C4-2B (cell line): ENCODE measurements at regions not wholly inside any gene's neighbourhood (a gene's known extent, or its start where the extent isn't known, plus 50 kb on each side); places are given as distances from the start of the nearest gene placed in this dataset.

Experiments
- H3K27ac ChIP-seq: fragments of 450-650 bp; 2 replicates; pipeline ENCODE4 v1.5.1; 2017
- ZFX ChIP-seq: fragments of 450-650 bp; IDR thresholded peaks from 2 replicates; pipeline ENCODE4 v1.6.1; 2017
- TF ChIP-seq, protein P1 (sequence below): fragments of 450-650 bp; conservative IDR thresholded peaks from 2 replicates; pipeline ENCODE4 v1.5.1; 2017; ENCODE audit warnings: mild to moderate bottlenecking

DNA sequence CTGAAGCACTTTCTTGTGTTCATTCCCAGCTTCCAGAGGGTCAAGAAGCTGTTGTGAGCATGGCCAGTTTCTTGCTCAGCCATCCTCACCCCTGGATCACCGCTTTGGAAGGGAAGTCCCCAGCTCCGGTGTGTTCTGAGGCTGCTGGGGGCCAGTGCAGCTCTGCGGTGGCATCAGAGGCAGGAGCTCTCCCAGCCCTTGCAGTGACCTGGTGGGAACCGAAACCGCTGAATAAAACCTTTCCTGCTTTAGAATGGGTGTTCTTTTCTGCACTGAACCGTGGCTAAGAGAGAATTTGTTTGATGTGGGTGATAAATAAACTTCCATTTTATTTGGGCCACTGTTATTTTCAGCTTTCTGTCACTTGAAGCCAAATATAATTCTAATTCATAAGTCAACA lies 450.9 kb upstream of the VSTM2A start:
- H3K27ac ChIP-seq = no peak overlapping the region
- no peak for TF ChIP-seq ZFX

GRCh38 chr7:54097886-54098285 lies 444.3 kb upstream of the VSTM2A start:
- no peak overlapping the region for H3K27ac ChIP-seq
- TF ChIP-seq, protein P1, sequence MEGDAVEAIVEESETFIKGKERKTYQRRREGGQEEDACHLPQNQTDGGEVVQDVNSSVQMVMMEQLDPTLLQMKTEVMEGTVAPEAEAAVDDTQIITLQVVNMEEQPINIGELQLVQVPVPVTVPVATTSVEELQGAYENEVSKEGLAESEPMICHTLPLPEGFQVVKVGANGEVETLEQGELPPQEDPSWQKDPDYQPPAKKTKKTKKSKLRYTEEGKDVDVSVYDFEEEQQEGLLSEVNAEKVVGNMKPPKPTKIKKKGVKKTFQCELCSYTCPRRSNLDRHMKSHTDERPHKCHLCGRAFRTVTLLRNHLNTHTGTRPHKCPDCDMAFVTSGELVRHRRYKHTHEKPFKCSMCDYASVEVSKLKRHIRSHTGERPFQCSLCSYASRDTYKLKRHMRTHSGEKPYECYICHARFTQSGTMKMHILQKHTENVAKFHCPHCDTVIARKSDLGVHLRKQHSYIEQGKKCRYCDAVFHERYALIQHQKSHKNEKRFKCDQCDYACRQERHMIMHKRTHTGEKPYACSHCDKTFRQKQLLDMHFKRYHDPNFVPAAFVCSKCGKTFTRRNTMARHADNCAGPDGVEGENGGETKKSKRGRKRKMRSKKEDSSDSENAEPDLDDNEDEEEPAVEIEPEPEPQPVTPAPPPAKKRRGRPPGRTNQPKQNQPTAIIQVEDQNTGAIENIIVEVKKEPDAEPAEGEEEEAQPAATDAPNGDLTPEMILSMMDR = no peak
- TF ChIP-seq ZFX = no peak

- TF ChIP-seq ZFX = no peak
- TF ChIP-seq, protein P1 = no peak
These were observed 432.7 kb upstream of the VSTM2A start for GRCh38 chr7:54109501-54109900.

GRCh38 chr7:54111814-54112511 lies 430.2 kb upstream of the VSTM2A start:
- H3K27ac ChIP-seq = no peak overlapping the region
- TF ChIP-seq ZFX = no peak
- TF ChIP-seq, protein P1 = no peak

More at GRCh38 chr7:54109501-54109900, 432.7 kb upstream of the VSTM2A start:
- H3K27ac ChIP-seq = no peak overlapping the region

DNA sequence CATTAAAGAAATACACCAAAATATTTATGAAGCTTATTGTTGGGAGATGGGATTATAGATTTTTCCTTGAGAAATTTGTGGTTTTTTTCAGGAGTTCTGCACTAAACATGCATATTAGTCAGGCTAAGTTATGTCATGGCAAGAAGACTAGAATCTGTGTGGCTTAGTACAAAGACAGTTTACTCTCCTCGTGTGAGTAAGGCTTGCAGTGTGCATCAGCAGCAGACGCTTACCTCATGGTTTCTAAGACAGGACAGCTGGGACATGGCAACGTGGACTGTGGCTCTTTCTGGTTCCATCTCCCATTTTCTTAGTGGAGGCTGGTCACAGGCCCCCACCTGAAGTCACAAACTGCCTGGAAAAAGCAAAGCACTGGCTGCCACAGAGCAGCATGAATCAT lies 429.6 kb upstream of the VSTM2A start:
- no peak overlapping the region for H3K27ac ChIP-seq
- no peak for TF ChIP-seq ZFX
- TF ChIP-seq, protein P1 = no peak

GRCh38 chr7:54115028-54115763 lies 427.0 kb upstream of the VSTM2A start:
- H3K27ac ChIP-seq = no peak overlapping the region
- TF ChIP-seq, protein P1 = no peak
- no peak for TF ChIP-seq ZFX

DNA sequence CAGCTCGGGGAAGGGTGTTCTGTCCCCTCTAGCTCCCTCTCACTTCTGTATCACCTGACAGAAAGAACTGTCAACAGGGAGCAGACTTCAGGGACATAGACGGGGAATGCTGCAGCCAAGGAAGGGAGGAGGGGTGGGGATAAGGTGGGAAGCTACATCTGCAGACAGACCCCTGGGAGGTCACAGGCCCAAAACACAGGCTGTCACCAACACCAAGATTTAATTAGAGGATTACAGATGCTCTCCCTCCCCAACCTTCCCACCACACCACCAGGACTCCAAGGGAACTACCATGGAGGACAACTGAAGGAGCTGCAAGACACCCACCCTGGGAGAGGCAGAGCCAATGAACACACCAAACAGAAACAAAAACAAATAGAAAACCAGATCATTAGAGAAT lies 425.2 kb upstream of the VSTM2A start:
- H3K27ac ChIP-seq = no peak overlapping the region
- TF ChIP-seq ZFX = no peak

GRCh38 chr7:54129035-54129434 lies 413.1 kb upstream of the VSTM2A start:
- TF ChIP-seq, protein P1 = no peak
- TF ChIP-seq ZFX = no peak
- no peak overlapping the region for H3K27ac ChIP-seq
